SHP77 treated with DMSO at 0.1 percent for 48 hours (cell line): ENCODE measurements at regions not wholly inside any gene's neighbourhood (a gene's known extent, or its start where the extent isn't known, plus 50 kb on each side); places are given as distances from the start of the nearest gene placed in this dataset.
A peak's percentile ranks its signal among the peaks of the same experiment; 100 is the strongest.
"Not testable (repeated sequence)": the region's sequence is repeated elsewhere in the genome, so short reads cannot be mapped to it uniquely, and the experiment has no call there.

Source experiments
- DNase-seq: peaks from one replicate; lab custom pipeline; 2025; lab: John Stamatoyannopoulos, UW

DNA sequence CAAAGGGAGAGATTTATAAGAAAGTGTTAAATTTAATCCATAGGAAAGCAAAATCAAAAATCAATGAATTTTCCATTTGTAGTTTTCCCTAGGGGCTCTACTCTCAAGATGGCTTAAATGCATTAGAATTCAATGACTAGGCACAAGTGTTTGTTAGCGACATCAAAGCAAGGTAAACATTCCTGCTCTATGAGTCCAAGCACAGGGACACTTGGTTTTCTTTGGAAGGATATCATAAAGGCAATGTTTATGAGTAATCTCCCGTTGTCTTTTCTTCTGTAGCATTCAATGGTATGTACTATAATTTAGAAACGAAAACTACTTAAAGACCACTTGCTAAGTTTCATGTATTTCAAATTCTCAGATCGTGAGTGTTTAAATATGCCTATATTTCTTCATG is 54.8 kb upstream of the ZNF717 start:
- not testable (repeated sequence) for DNase-seq

GRCh38 chr3:75850301-75851008 is 65.1 kb upstream of the ZNF717 start:
- not testable (repeated sequence) for DNase-seq

- DNase-seq: no peak
Measured at GRCh38 chr3:75863130-75863529, 77.8 kb upstream of the ZNF717 start.

DNA sequence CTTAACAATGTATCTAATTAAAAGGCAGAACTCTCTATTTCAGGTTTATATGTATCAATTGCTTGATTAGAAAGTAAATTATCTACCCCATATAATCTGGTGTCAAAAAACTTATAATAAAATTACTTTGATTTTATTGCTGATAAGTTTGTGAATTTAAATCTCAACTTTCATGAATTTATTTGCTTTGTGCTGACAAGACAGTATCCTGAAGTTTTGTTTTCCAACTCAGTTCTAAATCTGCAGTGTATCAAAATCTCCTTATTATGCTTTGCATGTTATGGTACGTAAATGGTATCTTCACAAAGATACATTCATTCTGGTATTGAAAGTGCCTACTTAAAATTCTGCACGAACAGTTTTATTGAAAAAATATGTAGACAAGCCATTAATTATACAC is 78.5 kb upstream of the ZNF717 start:
- no peak for DNase-seq

DNA sequence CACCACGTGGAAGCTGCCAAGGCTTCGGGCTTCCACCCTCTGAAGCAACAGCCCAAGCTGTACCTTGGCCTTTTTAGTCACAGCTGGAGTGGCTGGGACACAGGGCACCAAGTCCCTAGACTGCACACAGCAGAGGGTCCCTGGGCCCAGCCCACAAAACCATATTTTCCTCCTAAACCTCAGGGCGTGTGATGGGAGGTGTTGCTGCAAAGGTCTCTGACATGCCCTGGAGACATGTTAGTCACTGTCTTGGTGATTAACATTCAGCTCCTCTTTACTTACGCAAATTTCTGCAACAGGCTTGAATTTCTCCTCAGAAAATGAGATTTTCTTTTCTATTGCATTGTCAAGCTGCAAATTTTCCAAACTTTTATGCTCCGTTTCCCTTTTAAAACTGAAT is 98.4 kb upstream of the ZNF717 start:
- DNase-seq: not testable (repeated sequence)

GRCh38 chr3:75886971-75887526 is 101.7 kb upstream of the ZNF717 start:
- no peak for DNase-seq

DNA sequence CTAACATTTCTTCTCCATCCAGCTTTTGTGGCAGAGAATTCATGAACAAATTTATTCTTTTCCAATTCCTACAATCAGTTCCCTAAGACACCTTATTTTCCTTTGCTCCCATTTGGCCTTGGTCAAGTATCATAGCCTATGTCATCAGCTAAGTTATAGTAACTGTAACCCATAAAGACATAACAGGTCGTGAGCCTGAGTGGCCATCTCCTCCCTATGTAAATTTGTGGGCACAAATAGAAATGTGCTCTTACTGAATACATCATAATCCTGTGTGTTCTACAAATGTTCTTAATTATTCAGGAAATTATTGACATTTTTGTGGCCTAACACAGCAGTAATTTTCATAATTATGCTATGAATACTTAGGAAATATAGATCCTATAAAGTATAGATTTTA is 108.9 kb upstream of the ZNF717 start:
- no peak for DNase-seq

DNA sequence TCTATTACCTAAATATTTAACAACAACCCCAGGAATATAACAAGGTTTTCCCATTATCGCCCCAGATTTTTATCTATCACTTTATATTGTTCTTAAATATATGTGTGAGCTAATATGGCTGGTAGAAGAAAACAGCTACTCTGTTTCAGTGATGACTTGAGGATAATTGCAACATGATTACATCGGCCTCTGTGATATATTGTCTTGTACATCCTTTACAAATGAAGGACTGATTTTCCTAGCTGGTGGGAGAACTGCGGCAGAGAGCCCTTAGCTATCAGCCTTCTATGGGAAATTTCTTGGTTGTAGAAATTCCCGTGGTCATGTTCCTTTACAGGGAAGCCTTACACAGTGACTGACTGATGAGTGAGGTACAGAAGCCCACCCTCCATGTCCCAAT is 110.9 kb upstream of the ZNF717 start:
- no peak for DNase-seq

- DNase-seq: not testable (repeated sequence)
Measured at GRCh38 chr3:75901446-75901845, 116.1 kb upstream of the ZNF717 start.

DNA sequence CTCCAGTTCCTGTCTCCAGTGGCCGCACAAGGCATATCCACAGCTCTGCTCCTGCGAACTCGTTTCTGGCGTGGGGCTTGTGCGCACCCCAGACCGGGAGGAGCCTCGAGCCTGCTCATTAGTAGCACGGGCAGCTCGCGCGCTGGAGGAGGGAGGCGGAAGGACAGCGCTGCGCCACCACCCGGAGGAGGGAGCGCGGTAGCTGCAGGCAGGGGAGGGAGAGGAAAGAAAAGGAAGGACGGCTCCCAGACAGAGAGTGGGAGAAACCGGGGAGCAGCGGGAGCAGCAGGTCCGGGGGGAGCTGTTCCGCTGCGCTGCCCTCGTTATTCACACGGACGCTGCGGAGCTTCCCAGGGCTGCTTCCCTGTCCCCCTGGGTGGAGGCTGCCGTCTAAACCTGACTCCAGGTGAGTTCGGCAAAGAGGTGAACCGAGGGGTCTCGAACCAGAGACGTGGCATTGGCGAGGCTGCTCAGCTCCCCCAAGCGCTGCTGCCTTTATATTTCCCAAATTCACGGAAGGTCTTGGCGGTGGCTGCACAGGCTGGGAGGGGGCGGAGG is 121.3 kb upstream of the ZNF717 start:
- no peak for DNase-seq

DNA sequence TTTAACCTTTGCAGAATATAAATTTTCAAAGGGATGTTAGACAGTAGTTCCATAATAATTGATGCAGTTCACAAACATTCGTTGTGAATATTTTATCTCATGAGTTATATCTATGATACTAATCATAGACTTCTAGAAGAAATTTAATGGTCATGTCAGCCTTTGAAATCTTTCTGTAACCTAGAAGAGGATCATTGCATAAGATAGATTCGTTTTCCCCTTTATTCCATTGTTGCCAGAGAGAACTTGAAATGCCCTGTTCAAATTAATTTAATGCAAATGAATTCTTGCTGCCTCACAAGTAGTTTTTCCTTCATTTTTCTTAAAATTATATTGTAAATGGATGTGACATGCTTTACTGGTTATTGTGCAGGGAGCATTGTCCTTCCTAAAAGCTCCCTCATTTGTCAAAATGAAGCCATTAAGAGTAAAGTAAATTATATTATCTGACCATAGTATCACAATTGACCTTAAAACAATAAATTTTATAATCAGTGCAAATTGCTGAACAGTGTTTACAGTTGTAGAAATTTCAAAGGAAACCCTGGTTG is 128.5 kb upstream of the ZNF717 start:
- no peak for DNase-seq

DNA sequence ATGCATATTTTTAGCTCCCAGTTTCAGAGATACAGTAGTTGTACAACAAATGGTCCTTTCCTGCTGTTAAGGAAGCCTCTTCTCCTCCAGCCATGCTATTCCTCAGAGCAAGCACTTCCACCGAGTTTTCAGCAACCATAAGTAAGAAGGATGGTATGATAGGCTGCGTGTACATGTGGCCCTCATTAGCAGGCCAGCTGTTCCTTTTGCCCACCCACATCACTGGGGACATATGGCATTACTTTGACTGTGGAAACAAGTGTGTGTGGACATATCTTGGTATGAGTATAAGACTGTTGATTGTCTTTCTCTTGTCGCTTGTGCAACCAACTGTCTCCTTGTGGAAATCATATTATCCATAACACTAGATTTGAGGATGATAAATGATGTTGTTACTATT is 129.4 kb upstream of the ZNF717 start:
- not testable (repeated sequence) for DNase-seq

DNA sequence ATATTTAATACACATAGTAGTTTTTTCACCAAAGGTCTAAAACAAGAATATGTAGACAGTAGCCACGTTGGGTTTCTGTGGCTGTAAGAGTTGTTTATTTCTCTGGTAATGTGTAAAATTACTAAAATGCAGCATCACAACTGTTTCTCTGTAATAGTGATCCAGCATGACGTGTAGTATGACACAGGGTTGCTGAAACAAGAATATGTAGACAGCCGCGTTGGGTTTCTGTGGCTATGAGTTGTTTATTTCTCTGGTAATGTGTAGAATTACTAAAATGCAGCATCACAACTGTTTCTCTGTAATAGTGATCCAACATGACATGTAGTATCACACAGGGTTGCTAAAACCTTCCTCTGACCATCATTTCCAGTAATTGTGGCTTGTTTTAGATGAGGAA is 153.6 kb upstream of the ZNF717 start:
- no peak for DNase-seq

- DNase-seq: no peak
Measured at GRCh38 chr3:75951941-75952340, 166.6 kb upstream of the ZNF717 start.

DNA sequence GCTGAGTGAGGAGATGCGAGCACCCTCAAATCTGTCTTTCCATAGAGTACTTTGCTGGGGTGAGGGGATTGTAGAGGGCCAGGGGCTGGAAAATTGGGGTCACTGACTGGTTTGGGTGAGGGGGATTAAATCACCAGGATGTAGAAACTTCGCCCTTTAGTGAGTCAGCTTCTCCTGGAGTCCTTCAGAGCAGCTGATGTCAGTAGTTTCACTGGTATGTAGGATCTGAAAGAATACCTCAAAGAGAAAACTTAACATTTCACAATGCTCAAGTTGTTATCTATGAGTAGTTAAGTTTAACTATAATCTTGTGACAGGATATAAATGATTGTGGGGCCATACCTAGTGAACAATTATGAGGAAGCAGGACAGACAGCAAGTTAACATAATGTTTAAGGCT is 174.7 kb upstream of the ZNF717 start:
- DNase-seq: not testable (repeated sequence)

- not testable (repeated sequence) for DNase-seq
Measured at GRCh38 chr3:75962054-75962453, 176.7 kb upstream of the ZNF717 start.

DNA sequence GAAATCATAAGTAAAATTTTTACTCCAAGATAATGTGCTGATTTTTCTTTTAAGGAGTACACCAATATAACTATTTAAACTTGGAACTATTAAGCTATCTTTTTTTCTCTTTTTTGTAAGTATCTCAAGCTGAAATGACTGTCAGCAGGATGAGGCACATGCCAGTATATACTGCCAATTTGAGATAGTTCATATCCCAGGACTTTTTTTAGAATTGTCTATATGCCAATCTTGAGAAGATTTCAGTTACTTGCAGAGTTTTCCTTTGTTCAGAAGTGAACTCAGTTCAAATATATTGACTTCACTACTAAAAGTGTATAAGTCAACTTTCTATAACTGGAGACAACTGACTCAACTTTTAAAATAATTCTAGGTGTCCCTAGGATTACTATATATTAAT is 181.7 kb upstream of the ZNF717 start:
- no peak for DNase-seq

DNA sequence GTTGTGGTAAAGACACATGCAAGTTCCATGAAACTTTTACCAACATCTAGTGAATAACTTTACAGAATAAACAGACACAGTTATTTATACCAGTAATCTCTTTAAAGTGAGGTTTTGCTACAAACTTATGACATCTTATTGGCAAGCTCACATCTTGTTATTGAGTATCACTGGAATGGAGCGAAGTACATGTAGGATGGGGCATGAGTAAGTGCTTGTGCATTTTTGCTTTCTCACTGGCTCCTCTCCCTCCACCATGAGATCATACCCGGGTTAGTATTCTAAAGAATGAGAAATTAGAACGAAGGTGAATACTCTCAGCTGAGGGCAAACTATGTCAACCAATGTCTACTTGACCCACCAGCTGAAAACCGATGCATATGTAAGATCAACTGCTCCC is 193.3 kb upstream of the ZNF717 start:
- DNase-seq: no peak

GRCh38 chr3:75981401-75981800 is 196.1 kb upstream of the ZNF717 start:
- no peak for DNase-seq

GRCh38 chr3:75982151-75982550 is 196.8 kb upstream of the ZNF717 start:
- no peak for DNase-seq

GRCh38 chr3:75983111-75983510 is 197.8 kb upstream of the ZNF717 start:
- no peak for DNase-seq

GRCh38 chr3:75983609-75984290 is 198.4 kb upstream of the ZNF717 start:
- DNase-seq: no peak

GRCh38 chr3:75985432-75985831 is 200.1 kb upstream of the ZNF717 start:
- DNase-seq: peak; percentile 1
